ENCODE measurements at regions not wholly inside any gene's neighbourhood (a gene's known extent, or its start where the extent isn't known, plus 50 kb on each side); places are given as distances from the start of the nearest gene placed in this dataset.

DNA sequence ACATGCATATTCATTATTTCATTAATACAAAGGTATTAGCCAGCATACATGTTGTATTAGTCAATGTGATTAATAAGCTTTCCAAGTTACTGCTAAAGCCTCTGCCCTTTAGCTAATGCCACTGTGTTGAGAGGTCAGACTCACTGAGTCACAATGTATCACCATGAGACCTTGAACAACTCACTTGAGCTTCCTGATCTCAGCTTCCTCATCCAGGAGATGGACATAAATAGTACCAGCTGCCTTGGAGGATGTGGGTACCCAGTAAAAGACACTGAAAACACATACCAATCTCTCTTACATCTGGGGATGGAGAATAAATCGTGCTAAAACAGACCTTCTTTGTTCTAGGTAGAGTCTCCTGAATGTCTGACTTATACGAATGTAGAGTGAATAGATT is 224.6 kb downstream of the EPHA4 start (continued):
- TF ChIP-seq, protein P1, sequence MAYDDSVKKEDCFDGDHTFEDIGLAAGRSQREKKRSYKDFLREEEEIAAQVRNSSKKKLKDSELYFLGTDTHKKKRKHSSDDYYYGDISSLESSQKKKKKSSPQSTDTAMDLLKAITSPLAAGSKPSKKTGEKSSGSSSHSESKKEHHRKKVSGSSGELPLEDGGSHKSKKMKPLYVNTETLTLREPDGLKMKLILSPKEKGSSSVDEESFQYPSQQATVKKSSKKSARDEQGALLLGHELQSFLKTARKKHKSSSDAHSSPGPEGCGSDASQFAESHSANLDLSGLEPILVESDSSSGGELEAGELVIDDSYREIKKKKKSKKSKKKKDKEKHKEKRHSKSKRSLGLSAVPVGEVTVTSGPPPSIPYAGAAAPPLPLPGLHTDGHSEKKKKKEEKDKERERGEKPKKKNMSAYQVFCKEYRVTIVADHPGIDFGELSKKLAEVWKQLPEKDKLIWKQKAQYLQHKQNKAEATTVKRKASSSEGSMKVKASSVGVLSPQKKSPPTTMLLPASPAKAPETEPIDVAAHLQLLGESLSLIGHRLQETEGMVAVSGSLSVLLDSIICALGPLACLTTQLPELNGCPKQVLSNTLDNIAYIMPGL (CRISPR knock-in tag; IDR thresholded peaks at IDR 0.05), result no peak
- no peak for TF ChIP-seq NFE2L1 (CRISPR knock-in tag; IDR thresholded peaks at IDR 0.05)
- TF ChIP-seq, protein P2, sequence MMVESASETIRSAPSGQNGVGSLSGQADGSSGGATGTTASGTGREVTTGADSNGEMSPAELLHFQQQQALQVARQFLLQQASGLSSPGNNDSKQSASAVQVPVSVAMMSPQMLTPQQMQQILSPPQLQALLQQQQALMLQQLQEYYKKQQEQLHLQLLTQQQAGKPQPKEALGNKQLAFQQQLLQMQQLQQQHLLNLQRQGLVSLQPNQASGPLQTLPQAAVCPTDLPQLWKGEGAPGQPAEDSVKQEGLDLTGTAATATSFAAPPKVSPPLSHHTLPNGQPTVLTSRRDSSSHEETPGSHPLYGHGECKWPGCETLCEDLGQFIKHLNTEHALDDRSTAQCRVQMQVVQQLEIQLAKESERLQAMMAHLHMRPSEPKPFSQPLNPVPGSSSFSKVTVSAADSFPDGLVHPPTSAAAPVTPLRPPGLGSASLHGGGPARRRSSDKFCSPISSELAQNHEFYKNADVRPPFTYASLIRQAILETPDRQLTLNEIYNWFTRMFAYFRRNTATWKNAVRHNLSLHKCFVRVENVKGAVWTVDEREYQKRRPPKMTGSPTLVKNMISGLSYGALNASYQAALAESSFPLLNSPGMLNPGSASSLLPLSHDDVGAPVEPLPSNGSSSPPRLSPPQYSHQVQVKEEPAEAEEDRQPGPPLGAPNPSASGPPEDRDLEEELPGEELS (CRISPR knock-in tag; IDR thresholded peaks at IDR 0.05), result no peak
- TF ChIP-seq CREB1 (CRISPR knock-in tag; IDR thresholded peaks at IDR 0.05), result no peak
- TF ChIP-seq, protein P3, sequence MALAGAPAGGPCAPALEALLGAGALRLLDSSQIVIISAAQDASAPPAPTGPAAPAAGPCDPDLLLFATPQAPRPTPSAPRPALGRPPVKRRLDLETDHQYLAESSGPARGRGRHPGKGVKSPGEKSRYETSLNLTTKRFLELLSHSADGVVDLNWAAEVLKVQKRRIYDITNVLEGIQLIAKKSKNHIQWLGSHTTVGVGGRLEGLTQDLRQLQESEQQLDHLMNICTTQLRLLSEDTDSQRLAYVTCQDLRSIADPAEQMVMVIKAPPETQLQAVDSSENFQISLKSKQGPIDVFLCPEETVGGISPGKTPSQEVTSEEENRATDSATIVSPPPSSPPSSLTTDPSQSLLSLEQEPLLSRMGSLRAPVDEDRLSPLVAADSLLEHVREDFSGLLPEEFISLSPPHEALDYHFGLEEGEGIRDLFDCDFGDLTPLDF (CRISPR knock-in tag; IDR thresholded peaks at IDR 0.05), result no peak
- TF ChIP-seq, protein P4, sequence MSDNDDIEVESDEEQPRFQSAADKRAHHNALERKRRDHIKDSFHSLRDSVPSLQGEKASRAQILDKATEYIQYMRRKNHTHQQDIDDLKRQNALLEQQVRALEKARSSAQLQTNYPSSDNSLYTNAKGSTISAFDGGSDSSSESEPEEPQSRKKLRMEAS (CRISPR knock-in tag; IDR thresholded peaks at IDR 0.05), result no peak
- TF ChIP-seq, protein P5, sequence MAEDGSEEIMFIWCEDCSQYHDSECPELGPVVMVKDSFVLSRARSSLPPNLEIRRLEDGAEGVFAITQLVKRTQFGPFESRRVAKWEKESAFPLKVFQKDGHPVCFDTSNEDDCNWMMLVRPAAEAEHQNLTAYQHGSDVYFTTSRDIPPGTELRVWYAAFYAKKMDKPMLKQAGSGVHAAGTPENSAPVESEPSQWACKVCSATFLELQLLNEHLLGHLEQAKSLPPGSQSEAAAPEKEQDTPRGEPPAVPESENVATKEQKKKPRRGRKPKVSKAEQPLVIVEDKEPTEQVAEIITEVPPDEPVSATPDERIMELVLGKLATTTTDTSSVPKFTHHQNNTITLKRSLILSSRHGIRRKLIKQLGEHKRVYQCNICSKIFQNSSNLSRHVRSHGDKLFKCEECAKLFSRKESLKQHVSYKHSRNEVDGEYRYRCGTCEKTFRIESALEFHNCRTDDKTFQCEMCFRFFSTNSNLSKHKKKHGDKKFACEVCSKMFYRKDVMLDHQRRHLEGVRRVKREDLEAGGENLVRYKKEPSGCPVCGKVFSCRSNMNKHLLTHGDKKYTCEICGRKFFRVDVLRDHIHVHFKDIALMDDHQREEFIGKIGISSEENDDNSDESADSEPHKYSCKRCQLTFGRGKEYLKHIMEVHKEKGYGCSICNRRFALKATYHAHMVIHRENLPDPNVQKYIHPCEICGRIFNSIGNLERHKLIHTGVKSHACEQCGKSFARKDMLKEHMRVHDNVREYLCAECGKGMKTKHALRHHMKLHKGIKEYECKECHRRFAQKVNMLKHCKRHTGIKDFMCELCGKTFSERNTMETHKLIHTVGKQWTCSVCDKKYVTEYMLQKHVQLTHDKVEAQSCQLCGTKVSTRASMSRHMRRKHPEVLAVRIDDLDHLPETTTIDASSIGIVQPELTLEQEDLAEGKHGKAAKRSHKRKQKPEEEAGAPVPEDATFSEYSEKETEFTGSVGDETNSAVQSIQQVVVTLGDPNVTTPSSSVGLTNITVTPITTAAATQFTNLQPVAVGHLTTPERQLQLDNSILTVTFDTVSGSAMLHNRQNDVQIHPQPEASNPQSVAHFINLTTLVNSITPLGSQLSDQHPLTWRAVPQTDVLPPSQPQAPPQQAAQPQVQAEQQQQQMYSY (CRISPR knock-in tag; IDR thresholded peaks at IDR 0.05), result no peak
- no peak for TF ChIP-seq ZNF396 (CRISPR knock-in tag; IDR thresholded peaks at IDR 0.05; ENCODE audit: borderline replicate concordance)
- no peak for TF ChIP-seq FOXJ3 (CRISPR knock-in tag; IDR thresholded peaks at IDR 0.05; ENCODE audit: borderline replicate concordance)

DNA sequence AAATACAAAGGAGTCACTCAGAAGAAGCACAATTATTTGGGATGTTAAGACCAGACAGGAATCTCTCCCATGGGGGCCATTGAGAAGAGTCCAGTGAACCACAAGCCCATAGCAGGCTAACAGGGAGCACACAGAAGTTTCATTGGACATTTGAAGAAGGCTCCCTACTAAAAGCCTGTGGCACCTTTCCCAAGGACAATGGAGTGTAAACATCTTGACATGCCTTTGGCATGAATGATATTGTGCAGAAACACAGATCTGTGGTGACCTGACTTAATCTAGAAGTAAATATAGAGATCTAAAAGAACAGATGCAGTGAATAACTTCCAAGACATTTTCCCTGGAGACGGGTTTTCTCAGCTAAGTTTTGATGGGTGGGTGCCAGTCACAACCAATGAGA is 221.5 kb downstream of the EPHA4 start:
- no peak for ATAC-seq
- TF ChIP-seq ZNF219 (CRISPR knock-in tag; IDR thresholded peaks at IDR 0.05; ENCODE audit: borderline replicate concordance), result no peak
- Mint-ChIP-seq H3K4me1 (peaks cover 3% of the 10 kb centered on the region), H3K9me3 (peaks cover 10% of the 10 kb centered on the region; the same call in 1 of the 2 replicates), H3K27ac (no peak overlapping the region), H3K4me3 (no peak overlapping the region), H3K36me3 (no peaks in the 10 kb centered on the region), H3K27me3 (ENCODE audit: low read depth) (no peaks in the 10 kb centered on the region)
- ChIA-PET CTCF (no interaction called here), POLR2A (no interaction called here)
- DNase-seq (ENCODE audit: low spot score), result no peak

DNA sequence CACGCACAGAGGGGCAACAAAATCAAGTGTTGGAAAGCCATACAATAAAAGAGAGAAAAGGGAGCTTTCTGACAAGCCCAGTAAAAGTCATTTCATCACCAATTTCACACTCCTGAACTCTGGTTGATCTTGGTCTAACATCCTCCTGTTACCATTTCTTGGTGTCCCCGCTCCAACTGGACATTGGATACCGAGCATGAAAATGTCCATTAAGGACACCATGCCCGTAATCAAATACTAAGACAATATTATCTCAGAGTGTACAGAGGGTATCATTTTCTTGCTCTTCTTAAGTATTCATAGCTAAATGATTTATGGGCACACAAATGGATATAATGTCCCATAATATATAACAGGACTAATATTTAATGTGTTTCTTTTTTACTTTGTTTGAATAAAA is 218.9 kb downstream of the EPHA4 start:
- ChIA-PET CTCF (no interaction called here), POLR2A (no interaction called here)
- no peak overlapping the region for H3K27ac Mint-ChIP-seq
- H3K9me3 Mint-ChIP-seq, result peaks cover 10% of the 10 kb centered on the region; the same call in 1 of the 2 replicates
- H3K36me3 Mint-ChIP-seq, result no peaks in the 10 kb centered on the region
- no peak overlapping the region for H3K4me3 Mint-ChIP-seq
- no peaks in the 10 kb centered on the region for H3K27me3 Mint-ChIP-seq (ENCODE audit: low read depth)
- DNase-seq (ENCODE audit: low spot score) (no peak), ATAC-seq (no peak)
- no peak for TF ChIP-seq ZNF671 (CRISPR knock-in tag; IDR thresholded peaks at IDR 0.05)
- TF ChIP-seq, protein P6, sequence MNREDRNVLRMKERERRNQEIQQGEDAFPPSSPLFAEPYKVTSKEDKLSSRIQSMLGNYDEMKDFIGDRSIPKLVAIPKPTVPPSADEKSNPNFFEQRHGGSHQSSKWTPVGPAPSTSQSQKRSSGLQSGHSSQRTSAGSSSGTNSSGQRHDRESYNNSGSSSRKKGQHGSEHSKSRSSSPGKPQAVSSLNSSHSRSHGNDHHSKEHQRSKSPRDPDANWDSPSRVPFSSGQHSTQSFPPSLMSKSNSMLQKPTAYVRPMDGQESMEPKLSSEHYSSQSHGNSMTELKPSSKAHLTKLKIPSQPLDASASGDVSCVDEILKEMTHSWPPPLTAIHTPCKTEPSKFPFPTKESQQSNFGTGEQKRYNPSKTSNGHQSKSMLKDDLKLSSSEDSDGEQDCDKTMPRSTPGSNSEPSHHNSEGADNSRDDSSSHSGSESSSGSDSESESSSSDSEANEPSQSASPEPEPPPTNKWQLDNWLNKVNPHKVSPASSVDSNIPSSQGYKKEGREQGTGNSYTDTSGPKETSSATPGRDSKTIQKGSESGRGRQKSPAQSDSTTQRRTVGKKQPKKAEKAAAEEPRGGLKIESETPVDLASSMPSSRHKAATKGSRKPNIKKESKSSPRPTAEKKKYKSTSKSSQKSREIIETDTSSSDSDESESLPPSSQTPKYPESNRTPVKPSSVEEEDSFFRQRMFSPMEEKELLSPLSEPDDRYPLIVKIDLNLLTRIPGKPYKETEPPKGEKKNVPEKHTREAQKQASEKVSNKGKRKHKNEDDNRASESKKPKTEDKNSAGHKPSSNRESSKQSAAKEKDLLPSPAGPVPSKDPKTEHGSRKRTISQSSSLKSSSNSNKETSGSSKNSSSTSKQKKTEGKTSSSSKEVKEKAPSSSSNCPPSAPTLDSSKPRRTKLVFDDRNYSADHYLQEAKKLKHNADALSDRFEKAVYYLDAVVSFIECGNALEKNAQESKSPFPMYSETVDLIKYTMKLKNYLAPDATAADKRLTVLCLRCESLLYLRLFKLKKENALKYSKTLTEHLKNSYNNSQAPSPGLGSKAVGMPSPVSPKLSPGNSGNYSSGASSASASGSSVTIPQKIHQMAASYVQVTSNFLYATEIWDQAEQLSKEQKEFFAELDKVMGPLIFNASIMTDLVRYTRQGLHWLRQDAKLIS (CRISPR knock-in tag; IDR thresholded peaks at IDR 0.05; ENCODE audit: borderline replicate concordance), result no peak
- TF ChIP-seq, protein P7, sequence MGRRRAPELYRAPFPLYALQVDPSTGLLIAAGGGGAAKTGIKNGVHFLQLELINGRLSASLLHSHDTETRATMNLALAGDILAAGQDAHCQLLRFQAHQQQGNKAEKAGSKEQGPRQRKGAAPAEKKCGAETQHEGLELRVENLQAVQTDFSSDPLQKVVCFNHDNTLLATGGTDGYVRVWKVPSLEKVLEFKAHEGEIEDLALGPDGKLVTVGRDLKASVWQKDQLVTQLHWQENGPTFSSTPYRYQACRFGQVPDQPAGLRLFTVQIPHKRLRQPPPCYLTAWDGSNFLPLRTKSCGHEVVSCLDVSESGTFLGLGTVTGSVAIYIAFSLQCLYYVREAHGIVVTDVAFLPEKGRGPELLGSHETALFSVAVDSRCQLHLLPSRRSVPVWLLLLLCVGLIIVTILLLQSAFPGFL (CRISPR knock-in tag; IDR thresholded peaks at IDR 0.05; ENCODE audit: borderline replicate concordance), result no peak
- no peak for TF ChIP-seq ZNF138 (CRISPR knock-in tag; conservative IDR thresholded peaks at IDR 0.05)
- TF ChIP-seq GRHL2 (CRISPR knock-in tag; IDR thresholded peaks at IDR 0.05; ENCODE audit: insufficient replicate concordance, severe bottlenecking), result no peak
- no peak for TF ChIP-seq EMX1 (CRISPR knock-in tag; IDR thresholded peaks at IDR 0.05)
- no peak for TF ChIP-seq MYBL2 (CRISPR knock-in tag; IDR thresholded peaks at IDR 0.05)
- no peak for TF ChIP-seq OVOL2 (CRISPR knock-in tag; IDR thresholded peaks at IDR 0.05; ENCODE audit: borderline replicate concordance)
- no peak for TF ChIP-seq HMGA2 (CRISPR knock-in tag; IDR thresholded peaks at IDR 0.05)
- no peak for TF ChIP-seq ZNF219 (CRISPR knock-in tag; IDR thresholded peaks at IDR 0.05; ENCODE audit: borderline replicate concordance)
- TF ChIP-seq, protein P4 (CRISPR knock-in tag; IDR thresholded peaks at IDR 0.05), result no peak
- TF ChIP-seq CREB1 (CRISPR knock-in tag; IDR thresholded peaks at IDR 0.05), result no peak
- peaks cover 2% of the 10 kb centered on the region; the same call in 1 of the 2 replicates for H3K4me1 Mint-ChIP-seq

Data from WTC11 (cell line).